ENCODE measurements at regions not wholly inside any gene's neighbourhood (a gene's known extent, or its start where the extent isn't known, plus 50 kb on each side); places are given as distances from the start of the nearest gene placed in this dataset.

GRCh38 chr10:8993864-8994263 lies 939.4 kb downstream of the GATA3 start:
- Histone ChIP-seq H3K79me1 (ENCODE audit: low read depth in 1 of 2, low read length in 2 of 2) (no peaks in the 10 kb centered on the region), H4K5ac (ENCODE audit: low read depth, low read length) (no peak overlapping the region), H2BK5ac (ENCODE audit: low read depth, low read length, poor library complexity, severe bottlenecking) (no peak overlapping the region), H2AK9ac (replicated peaks; ENCODE audit: low read depth, low read length, poor library complexity) (no peak overlapping the region), H2AFZ (replicated peaks; ENCODE audit: low read length, poor library complexity) (no peak overlapping the region), H3K14ac (replicated peaks; ENCODE audit: low read depth, low read length) (no peak overlapping the region), H3K36me3 (ENCODE audit: control insufficient read depth, insufficient read depth, low read length) (no peaks in the 10 kb centered on the region), H3K23ac (ENCODE audit: low read depth, low read length) (no peak overlapping the region), H2BK20ac (ENCODE audit: low read depth, low read length) (no peak overlapping the region), H3K9ac (ENCODE audit: low read depth, low read length) (no peak overlapping the region), H3K27ac (ENCODE audit: insufficient read depth, low read length) (no peak overlapping the region), H3K4me3 (ENCODE audit: insufficient read depth, low read depth, low read length) (no peak overlapping the region), H2BK15ac (ENCODE audit: low read depth, low read length) (no peak overlapping the region), H2BK120ac (ENCODE audit: low read depth, low read length) (no peak overlapping the region), H3K27me3 (ENCODE audit: control insufficient read depth, insufficient read depth, low read length) (no peaks in the 10 kb centered on the region), H4K20me1 (ENCODE audit: insufficient read depth, low read length) (no peaks in the 10 kb centered on the region), H3K9me1 (ENCODE audit: insufficient read depth, low read length) (no peaks in the 10 kb centered on the region), H4K91ac (ENCODE audit: insufficient read depth, low read depth, low read length) (no peak overlapping the region), H3K56ac (ENCODE audit: extremely low read depth, insufficient read depth, low read length) (no peak overlapping the region), H3K4me1 (ENCODE audit: control insufficient read depth, insufficient read depth, low read length) (no peaks in the 10 kb centered on the region), H3K9me3 (ENCODE audit: control insufficient read depth, insufficient read depth, low read length) (peaks cover 8% of the 10 kb centered on the region), H4K8ac (ENCODE audit: low read depth in 2 of 2, low read length in 2 of 2) (no peak overlapping the region), H2AK5ac (ENCODE audit: low read depth, low read length) (no peak overlapping the region), H3K18ac (ENCODE audit: low read depth, low read length) (no peak overlapping the region), H3K4ac (ENCODE audit: low read depth, low read length) (no peak overlapping the region), H3K4me2 (ENCODE audit: low read depth, low read length) (no peak overlapping the region)
- no peak for TF ChIP-seq MAFK (IDR thresholded peaks at IDR 0.05; ENCODE audit: low read depth, low read length)
- TF ChIP-seq USF2 (IDR thresholded peaks at IDR 0.05; ENCODE audit: low read depth, low read length), result no peak
- no peak for TF ChIP-seq ELK1 (IDR thresholded peaks at IDR 0.05; ENCODE audit: borderline replicate concordance, low read depth, low read length)
- WGBS, 2 experiments (ENCODE audit: extremely low coverage in 2 of 2, insufficient read length in 1 of 2), result no CpG with 5 or more reads among the region's 8 CpGs
- intact Hi-C loops (cut with micrococcal nuclease) (no loop called here), dilution Hi-C loops (cut with HindIII; ENCODE audit: low sequenced_read_pairs, unreplicated experiment) (no loop called here), in situ Hi-C loops (cut with MboI; ENCODE audit: low sequenced_read_pairs) (no loop called here)
- CTCF ChIA-PET, result no interaction called here
- ATAC-seq (ENCODE audit: low read depth) (no peak), DNase-seq (no peak)
- POLR2A ChIA-PET (ENCODE audit: unreplicated experiment), result no interaction called here
- BruUV-seq (replicated peaks), result no TSS peak

All from IMR-90 (cell line).